ENCODE measurements at regions not wholly inside any gene's neighbourhood (a gene's known extent, or its start where the extent isn't known, plus 50 kb on each side); places are given as distances from the start of the nearest gene placed in this dataset.

- TF ChIP-seq CTCF (IDR thresholded peaks at IDR 0.05) = no peak
- no peak for TF ChIP-seq POLR2AphosphoS5 (IDR thresholded peaks at IDR 0.05)
- TF ChIP-seq POLR2A (IDR thresholded peaks at IDR 0.05; ENCODE audit: low read depth) = no peak
Observed at GRCh38 chr20:58071298-58071697, 157.2 kb downstream of the ANKRD60 start.
